IPS DF 6.9 (cell line): ENCODE measurements at regions not wholly inside any gene's neighbourhood (a gene's known extent, or its start where the extent isn't known, plus 50 kb on each side); places are given as distances from the start of the nearest gene placed in this dataset.

Source experiments
- DNase-seq: peaks from one replicate; pipeline ENCODE4 v3.0.0-alpha.2; 2013; ENCODE audit warnings: low read depth, low spot score
- H3K27ac ChIP-seq: one replicate; pipeline ENCODE4 v1.5.1; 2013; ENCODE audit warnings: low read length, control low read depth
- H3K27me3 ChIP-seq: 2 replicates; pipeline ENCODE4 v1.6.1; 2013; ENCODE audit warnings: mild to moderate bottlenecking, low read length; ENCODE audit not compliant: control insufficient read depth, insufficient read depth
- H3K36me3 ChIP-seq: 2 replicates; pipeline ENCODE4 v1.6.1; 2013; ENCODE audit warnings: low read length; ENCODE audit not compliant: control insufficient read depth, insufficient read depth
- H3K4me1 ChIP-seq: 2 replicates; pipeline ENCODE4 v1.6.1; 2013; ENCODE audit warnings: low read length; ENCODE audit not compliant: control insufficient read depth, insufficient read depth
- H3K4me3 ChIP-seq: 2 replicates; pipeline ENCODE4 v1.5.1; 2013; ENCODE audit warnings: mild to moderate bottlenecking, low read length
- H3K9me3 ChIP-seq: 2 replicates; pipeline ENCODE4 v1.6.1; 2013; ENCODE audit warnings: low read length, inconsistent platforms; ENCODE audit not compliant: control insufficient read depth, insufficient read depth
- WGBS: extraction: QIAGEN DNeasy Blood & Tissue Kit; methylation state at CpG from one replicate; pipeline ENCODE4 v1.1.7; 2013; ENCODE audit warnings: mixed read lengths, missing lambda C conversion rate; ENCODE audit not compliant: insufficient read length, insufficient coverage; 5-methylcytosine and 5-hydroxymethylcytosine counted together

DNA sequence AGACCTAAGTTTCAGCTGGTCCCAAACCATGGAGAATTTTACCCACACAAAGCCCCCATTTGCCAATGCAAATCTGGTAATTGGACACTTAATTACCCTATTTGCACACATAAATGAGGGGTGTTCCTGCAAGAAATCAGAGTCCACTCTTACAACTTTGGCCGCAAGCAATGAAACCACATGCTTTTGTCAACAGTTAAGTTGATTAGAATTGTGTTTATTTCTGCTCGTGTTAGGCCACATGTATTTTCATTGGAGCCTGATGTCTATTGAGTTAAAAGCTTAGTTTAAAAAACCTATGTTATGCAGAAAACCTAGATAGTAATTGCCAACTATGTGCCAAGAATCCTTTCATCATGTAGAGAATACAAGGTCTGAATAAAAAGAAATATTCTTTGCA is 153.8 kb upstream of the CMC1 start:
- H3K27ac ChIP-seq: no peak overlapping the region
- no peaks in the 10 kb centered on the region for H3K27me3 ChIP-seq
- no peaks in the 10 kb centered on the region for H3K4me1 ChIP-seq
- WGBS: no CpG with 5 or more reads among the region's 2 CpGs
- no peak for DNase-seq
- H3K9me3 ChIP-seq: no peaks in the 10 kb centered on the region
- H3K4me3 ChIP-seq: no peak overlapping the region
- no peaks in the 10 kb centered on the region for H3K36me3 ChIP-seq

DNA sequence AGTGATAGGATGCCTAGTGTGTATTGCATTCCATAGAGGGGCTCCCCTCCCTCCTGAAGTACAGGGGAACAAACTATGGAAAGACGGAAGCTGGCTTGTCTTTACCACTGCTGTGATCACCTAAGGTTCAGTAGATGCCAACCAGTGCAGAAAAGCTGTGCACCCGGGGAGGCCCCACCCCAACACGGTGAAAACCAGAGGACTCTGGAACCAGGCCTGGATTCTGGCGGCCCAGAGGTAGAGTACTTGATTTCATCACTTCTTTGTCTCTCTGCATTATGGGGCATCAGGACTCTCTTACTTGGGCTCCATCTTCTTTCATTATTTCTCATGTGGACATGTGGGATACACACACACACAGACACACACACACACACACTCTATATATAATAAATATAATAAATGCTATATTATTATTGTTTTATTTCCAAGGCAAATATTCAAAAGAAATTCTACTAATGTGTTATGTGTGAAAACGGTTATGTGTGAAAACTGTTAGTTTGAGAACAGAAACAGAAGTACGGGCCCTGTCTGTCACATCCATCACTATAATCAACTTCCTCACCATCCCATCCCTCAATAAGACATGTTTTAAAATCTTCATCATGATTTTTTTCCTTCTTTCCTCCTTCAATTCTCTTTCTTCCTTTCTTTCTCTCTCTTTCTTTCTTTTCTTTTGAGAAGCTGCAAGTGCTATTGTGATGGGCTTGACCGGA is 152.4 kb upstream of the CMC1 start:
- no peaks in the 10 kb centered on the region for H3K27me3 ChIP-seq
- no peak overlapping the region for H3K4me3 ChIP-seq
- no peak overlapping the region for H3K27ac ChIP-seq
- H3K36me3 ChIP-seq: no peaks in the 10 kb centered on the region
- no peaks in the 10 kb centered on the region for H3K4me1 ChIP-seq
- no peak for DNase-seq
- H3K9me3 ChIP-seq: no peaks in the 10 kb centered on the region
- WGBS: 100% methylated on average over 1 of the region's 7 CpGs

DNA sequence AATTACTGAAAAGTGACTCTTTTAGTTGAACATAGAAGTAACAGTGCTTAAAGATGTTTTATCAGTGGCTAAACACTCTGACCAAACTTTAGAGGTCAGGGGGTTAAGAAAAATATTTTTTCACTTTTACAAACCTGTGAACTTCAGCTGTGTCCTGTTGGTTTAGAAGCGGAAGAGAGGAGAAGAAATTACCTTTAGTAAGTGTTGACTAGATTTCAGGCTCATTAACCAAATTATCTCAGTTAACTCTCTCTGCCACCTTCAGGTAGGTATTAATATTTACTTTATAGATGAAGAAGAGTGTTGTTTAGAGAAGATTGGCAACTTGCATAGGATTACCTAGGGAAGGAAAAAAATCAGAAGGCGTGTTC is 151.9 kb upstream of the CMC1 start:
- H3K36me3 ChIP-seq: no peaks in the 10 kb centered on the region
- no peak overlapping the region for H3K27ac ChIP-seq
- H3K4me3 ChIP-seq: no peak overlapping the region
- no CpG with 5 or more reads among the region's 2 CpGs for WGBS
- H3K27me3 ChIP-seq: no peaks in the 10 kb centered on the region
- H3K9me3 ChIP-seq: no peaks in the 10 kb centered on the region
- H3K4me1 ChIP-seq: no peaks in the 10 kb centered on the region
- DNase-seq: no peak

DNA sequence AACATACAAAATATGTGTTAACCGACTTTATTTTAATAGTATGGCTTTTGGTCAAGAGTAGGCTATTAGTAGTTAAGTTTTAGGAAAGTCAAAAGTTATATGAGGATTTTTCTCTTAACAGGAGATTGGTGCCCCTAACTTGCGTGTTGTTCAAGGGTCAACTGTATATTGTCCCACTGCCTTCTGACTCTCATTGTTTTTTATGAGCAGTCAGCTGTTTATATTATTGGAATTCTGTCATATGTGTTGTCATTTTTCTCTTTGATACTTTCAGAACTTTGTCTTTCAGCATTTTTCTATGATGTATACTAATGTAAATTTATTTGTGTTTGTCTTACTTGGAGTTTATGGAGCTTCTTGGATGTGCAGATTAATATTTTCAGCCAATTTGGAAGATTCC is 142.1 kb upstream of the CMC1 start:
- no peaks in the 10 kb centered on the region for H3K9me3 ChIP-seq
- no peaks in the 10 kb centered on the region for H3K27me3 ChIP-seq
- H3K27ac ChIP-seq: no peak overlapping the region
- no peak for DNase-seq
- WGBS: no CpG with 5 or more reads among the region's 2 CpGs
- H3K36me3 ChIP-seq: no peaks in the 10 kb centered on the region
- H3K4me1 ChIP-seq: no peaks in the 10 kb centered on the region
- H3K4me3 ChIP-seq: no peak overlapping the region

DNA sequence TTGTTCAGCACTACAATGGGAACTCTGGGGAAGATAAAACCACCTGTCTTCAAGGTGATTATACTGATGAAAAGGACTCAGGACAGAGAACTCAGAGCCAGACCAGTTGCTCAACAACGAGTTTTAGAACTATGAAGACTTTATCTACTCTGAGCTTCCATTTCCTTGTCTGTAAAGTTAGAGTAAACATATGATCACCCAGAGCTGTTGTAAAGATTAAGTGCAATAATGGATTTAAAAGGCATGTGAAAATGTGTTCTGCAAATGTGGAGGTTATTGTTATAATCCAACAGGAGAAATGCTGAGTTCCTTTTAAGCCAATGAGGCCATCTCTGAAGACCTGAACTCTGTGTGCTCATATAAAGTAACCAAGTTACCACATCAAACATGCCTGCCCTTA is 139.7 kb upstream of the CMC1 start:
- Histone ChIP-seq H3K4me3 (no peak overlapping the region), H3K27ac (no peak overlapping the region), H3K27me3 (no peaks in the 10 kb centered on the region), H3K4me1 (no peaks in the 10 kb centered on the region), H3K36me3 (no peaks in the 10 kb centered on the region), H3K9me3 (no peaks in the 10 kb centered on the region)
- no CpG with 5 or more reads among the region's 1 CpG for WGBS
- no peak for DNase-seq

DNA sequence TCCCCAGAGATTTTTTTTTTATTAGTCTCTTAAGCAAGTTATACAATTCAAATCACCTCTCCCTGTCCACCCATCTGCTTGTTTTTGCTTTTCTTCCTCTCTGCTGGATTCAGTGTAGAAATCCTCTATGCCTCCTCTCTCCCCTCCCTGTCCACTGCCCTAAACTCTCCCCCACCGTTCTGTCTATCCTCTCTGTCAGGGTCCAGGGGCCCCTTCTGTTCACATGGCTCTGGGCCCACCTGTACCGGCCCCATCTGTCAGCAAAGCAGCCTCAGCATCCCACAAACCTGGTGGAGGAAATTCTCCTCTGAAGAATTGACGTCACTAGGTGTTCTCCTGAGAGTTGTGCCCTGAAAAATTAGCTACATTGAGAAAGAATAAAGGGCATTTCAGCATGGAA is 137.6 kb upstream of the CMC1 start:
- Histone ChIP-seq H3K4me3 (no peak overlapping the region), H3K27me3 (no peaks in the 10 kb centered on the region), H3K36me3 (no peaks in the 10 kb centered on the region), H3K4me1 (no peaks in the 10 kb centered on the region), H3K27ac (no peak overlapping the region), H3K9me3 (no peaks in the 10 kb centered on the region)
- no peak for DNase-seq
- no CpG with 5 or more reads among the region's 3 CpGs for WGBS

DNA sequence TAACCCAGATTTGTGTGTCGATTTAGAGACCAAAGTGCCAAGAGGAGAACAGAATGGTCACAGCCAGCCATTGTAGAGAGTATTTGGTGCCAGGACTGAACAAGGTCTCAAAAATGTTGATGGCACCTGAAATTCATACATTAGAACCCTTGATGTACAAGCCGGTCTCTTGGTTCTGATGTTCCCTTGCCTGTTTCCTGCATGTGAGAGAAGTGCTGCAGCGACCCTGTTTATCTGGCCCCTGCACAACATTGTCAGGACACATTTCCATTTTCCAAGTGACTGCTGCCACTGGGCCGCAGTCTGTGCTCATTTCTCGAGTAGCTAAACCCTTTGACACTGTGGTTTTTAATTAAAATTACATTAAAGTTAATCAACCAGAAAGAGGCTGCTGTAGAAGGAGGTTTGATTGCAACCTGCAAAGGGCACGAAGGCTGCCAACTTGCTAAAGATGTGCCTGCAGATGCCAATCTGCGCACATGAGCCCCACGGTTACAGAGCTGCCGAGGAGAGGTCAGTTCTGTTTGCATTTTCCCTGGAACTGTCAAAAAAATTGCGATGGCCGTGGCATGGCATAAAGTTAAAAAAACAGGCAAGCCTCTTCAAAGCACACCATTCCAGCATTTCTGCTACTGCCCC is 136.4 kb upstream of the CMC1 start:
- Histone ChIP-seq H3K9me3 (no peaks in the 10 kb centered on the region), H3K27ac (no peak overlapping the region), H3K4me1 (no peaks in the 10 kb centered on the region), H3K27me3 (no peaks in the 10 kb centered on the region), H3K36me3 (no peaks in the 10 kb centered on the region), H3K4me3 (no peak overlapping the region)
- no CpG with 5 or more reads among the region's 11 CpGs for WGBS
- no peak for DNase-seq

DNA sequence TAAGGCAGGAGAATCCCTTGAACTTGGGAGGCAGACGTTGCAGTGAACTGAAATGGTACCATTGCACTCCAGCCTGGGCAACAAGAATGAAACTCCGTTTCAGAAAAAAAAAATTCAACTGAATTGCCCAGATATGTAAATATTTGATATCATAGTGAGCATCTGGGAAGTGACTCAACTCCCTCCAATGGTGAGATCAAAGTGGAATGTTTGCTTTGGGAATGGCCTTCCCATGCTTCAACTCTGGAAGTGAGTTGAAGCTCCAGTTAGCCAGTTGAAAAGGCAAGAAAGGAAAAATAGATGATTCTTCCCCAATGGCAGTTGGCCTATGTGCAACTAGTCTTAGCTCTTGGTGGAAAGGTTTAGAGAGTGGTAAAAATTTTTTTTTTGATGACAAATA is 131.6 kb upstream of the CMC1 start:
- Histone ChIP-seq H3K27ac (no peak overlapping the region), H3K4me3 (no peak overlapping the region), H3K4me1 (no peaks in the 10 kb centered on the region), H3K27me3 (no peaks in the 10 kb centered on the region), H3K36me3 (no peaks in the 10 kb centered on the region), H3K9me3 (no peaks in the 10 kb centered on the region)
- WGBS: no CpG with 5 or more reads among the region's 2 CpGs
- DNase-seq: no peak

DNA sequence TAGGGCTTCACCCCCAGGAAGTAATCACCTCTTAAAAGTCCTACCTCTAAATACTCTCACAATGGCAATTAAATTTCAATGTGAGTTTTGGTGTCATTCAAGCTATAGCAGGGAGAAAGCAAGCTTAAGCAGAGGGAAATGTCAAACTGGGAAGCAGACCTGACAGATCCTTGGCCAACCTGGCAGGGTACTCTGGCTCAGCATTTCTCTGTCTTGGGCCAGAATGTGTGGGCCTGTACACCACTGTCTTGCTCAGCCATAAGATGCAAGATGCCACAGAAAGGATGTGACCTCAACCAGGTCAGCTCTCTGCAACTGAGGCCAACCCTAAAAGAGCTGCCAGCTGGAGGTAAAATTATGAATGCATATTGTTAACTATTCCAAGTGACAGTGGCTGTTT is 130.6 kb upstream of the CMC1 start:
- H3K4me1 ChIP-seq: no peaks in the 10 kb centered on the region
- H3K27me3 ChIP-seq: no peaks in the 10 kb centered on the region
- H3K36me3 ChIP-seq: no peaks in the 10 kb centered on the region
- H3K27ac ChIP-seq: no peak overlapping the region
- H3K9me3 ChIP-seq: no peaks in the 10 kb centered on the region
- no peak overlapping the region for H3K4me3 ChIP-seq
- no peak for DNase-seq

DNA sequence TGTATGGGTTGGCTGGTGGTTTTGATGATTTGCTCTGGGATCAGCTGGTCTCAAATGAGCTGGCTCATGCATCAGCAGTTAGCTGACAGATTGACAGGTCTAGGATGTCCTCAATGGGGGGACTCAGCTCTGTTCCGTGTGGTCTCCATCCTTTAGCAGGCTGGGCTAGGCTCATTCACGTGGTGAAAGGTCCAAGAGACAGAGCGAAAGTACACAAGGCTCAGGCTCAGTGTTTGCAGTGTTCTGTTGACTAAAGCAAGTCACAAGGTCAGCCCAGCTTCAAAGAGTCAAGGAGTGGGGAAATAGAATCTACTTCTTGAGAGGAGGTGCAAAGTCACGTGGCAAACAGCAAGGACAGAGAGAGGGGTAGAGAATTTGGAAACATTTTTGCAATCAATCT is 126.5 kb upstream of the CMC1 start:
- WGBS: no CpG with 5 or more reads among the region's 4 CpGs

DNA sequence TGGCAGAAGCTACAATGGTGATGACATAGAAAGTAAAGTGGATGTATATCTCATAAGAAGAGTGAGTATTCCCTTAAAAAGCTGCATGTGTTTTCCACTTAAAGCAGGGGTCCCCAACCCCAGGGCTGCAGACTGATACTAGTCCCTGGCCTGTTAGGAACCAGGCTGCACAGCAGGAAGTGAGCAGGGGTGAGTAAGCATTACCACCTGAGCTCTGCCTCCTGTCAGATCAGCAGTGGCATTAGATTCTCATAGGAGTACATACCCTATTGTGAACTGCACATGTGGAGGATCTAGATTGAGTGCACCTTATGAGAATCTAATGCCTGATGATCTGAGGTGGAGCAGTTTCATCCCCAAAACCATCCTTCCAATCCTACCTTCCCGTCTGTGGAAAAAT is 126.1 kb upstream of the CMC1 start:
- Histone ChIP-seq H3K9me3 (no peaks in the 10 kb centered on the region), H3K4me3 (no peak overlapping the region), H3K4me1 (0 out of 2 replicates have a peak, but pooled peaks cover 3% of the 10 kb centered on the region), H3K36me3 (no peaks in the 10 kb centered on the region), H3K27me3 (no peaks in the 10 kb centered on the region), H3K27ac (no peak overlapping the region)
- DNase-seq: no peak
- WGBS: no CpG with 5 or more reads among the region's 1 CpG

More for the DNA sequence above, 126.5 kb upstream of the CMC1 start:
- Histone ChIP-seq H3K4me1 (0 out of 2 replicates have a peak, but pooled peaks cover 3% of the 10 kb centered on the region), H3K9me3 (no peaks in the 10 kb centered on the region), H3K27ac (no peak overlapping the region), H3K27me3 (no peaks in the 10 kb centered on the region), H3K36me3 (no peaks in the 10 kb centered on the region), H3K4me3 (no peak overlapping the region)
- DNase-seq: no peak
